Left cardiac atrium (tissue), 4 donors: ENCODE measurements at regions not wholly inside any gene's neighbourhood (a gene's known extent, or its start where the extent isn't known, plus 50 kb on each side); places are given as distances from the start of the nearest gene placed in this dataset.

Experiments
- ATAC-seq, 2 donors: fragments of 200-7000 bp; cut with Tn5 transposase; one replicate each; pipeline ENCODE4 v1.9.1; 2020; ENCODE audit warnings: mild to moderate bottlenecking in 2 of 2, moderate library complexity in 2 of 2
- DNase-seq: peaks from one replicate; pipeline ENCODE4 v3.0.0-alpha.2; 2020
- intact Hi-C, 2 donors: fragments of 100-400 bp; cut with DNase I; formaldehyde crosslinking; loops; one replicate each; pipeline versions ENCODE4 v1.14.1 to v1.15.1; 2022 to 2023
- donor health status: DM: no; HTN: yes; CAD: no.
- donor health status: DM: no; HTN: yes; CAD: no; lungs with severe emphysema.
- donor health status: DM: yes; HTN: yes; CAD: no.
- donor health status: Dilated cardiomyopathy.

- no peak for ATAC-seq
- DNase-seq = no peak
- intact Hi-C loops = no loop called here
Measured at GRCh38 chr10:52437205-52437646, 123.1 kb downstream of the DKK1 start.

- intact Hi-C loops = no loop called here
- no peak for ATAC-seq
- DNase-seq = no peak
Measured at GRCh38 chr10:52438119-52438518, 124.0 kb downstream of the DKK1 start.

GRCh38 chr10:52440612-52441285 is 126.7 kb downstream of the DKK1 start:
- intact Hi-C loops = no loop called here
- ATAC-seq = peak in 1 of 2 donors; percentile 30

GRCh38 chr10:52442576-52442975 is 128.5 kb downstream of the DKK1 start:
- DNase-seq = no peak
- no peak for ATAC-seq
- intact Hi-C loops = no loop called here

More at GRCh38 chr10:52440612-52441285, 126.7 kb downstream of the DKK1 start:
- no peak for DNase-seq

- ATAC-seq (peak; percentile 78 to 92), DNase-seq (no peak)
- intact Hi-C loops = no loop called here
Measured at GRCh38 chr10:52443419-52444388, 129.6 kb downstream of the DKK1 start.

- ATAC-seq = no peak
- DNase-seq = no peak
- intact Hi-C loops = no loop called here
Measured at GRCh38 chr10:52446391-52446790, 132.3 kb downstream of the DKK1 start.

GRCh38 chr10:52447931-52448353 is 133.9 kb downstream of the DKK1 start:
- no peak for DNase-seq
- intact Hi-C loops = no loop called here
- no peak for ATAC-seq

GRCh38 chr10:52450762-52451291 is 136.7 kb downstream of the DKK1 start:
- ATAC-seq (no peak), DNase-seq (no peak)
- intact Hi-C loops = no loop called here

GRCh38 chr10:52451817-52452216 is 137.7 kb downstream of the DKK1 start:
- intact Hi-C loops = no loop called here
- DNase-seq = no peak
- no peak for ATAC-seq

GRCh38 chr10:52452600-52453493 is 138.8 kb downstream of the DKK1 start:
- ATAC-seq (peak in 1 of 2 donors; percentile 16), DNase-seq (no peak)
- intact Hi-C loops = no loop called here

- intact Hi-C loops = no loop called here
- DNase-seq = no peak
- no peak for ATAC-seq
Measured at GRCh38 chr10:52453501-52453900, 139.4 kb downstream of the DKK1 start.

- DNase-seq (no peak), ATAC-seq (no peak)
- intact Hi-C loops = no loop called here
Measured at GRCh38 chr10:52454491-52454890, 140.4 kb downstream of the DKK1 start.

- no peak for ATAC-seq
- no peak for DNase-seq
- intact Hi-C loops = no loop called here
Measured at GRCh38 chr10:52455098-52455497, 141.0 kb downstream of the DKK1 start.

GRCh38 chr10:52459097-52459496 is 145.0 kb downstream of the DKK1 start:
- ATAC-seq = no peak
- DNase-seq = no peak
- intact Hi-C loops = no loop called here

- intact Hi-C loops = no loop called here
- DNase-seq (no peak), ATAC-seq (no peak)
Measured at GRCh38 chr10:52463826-52464225, 149.7 kb downstream of the DKK1 start.

- DNase-seq (no peak), ATAC-seq (no peak)
- intact Hi-C loops = no loop called here
Measured at GRCh38 chr10:52464368-52465124, 150.5 kb downstream of the DKK1 start.

GRCh38 chr10:52465202-52465601 is 151.1 kb downstream of the DKK1 start:
- DNase-seq = no peak
- intact Hi-C loops = no loop called here
- ATAC-seq = no peak

- intact Hi-C loops = no loop called here
- no peak for DNase-seq
- ATAC-seq = peak; percentile 18 to 88
Measured at GRCh38 chr10:52466464-52466863, 152.4 kb downstream of the DKK1 start.
